HepG2 (cell line): ENCODE measurements at regions not wholly inside any gene's neighbourhood (a gene's known extent, or its start where the extent isn't known, plus 50 kb on each side); places are given as distances from the start of the nearest gene placed in this dataset.

Source experiments
- ATAC-seq: fragments of 200-7000 bp; cut with Tn5 transposase; 3 replicates; pipeline ENCODE4 v1.9.1; 2020; ENCODE audit warnings: mild to moderate bottlenecking, moderate library complexity
- BruUV-seq: library from RNA; stranded (reverse); fragments of 400-500 nt; replicated peaks from 2 replicates; lab custom pipeline; 2021; lab: Mats Ljungman, UMichigan
- CTCF ChIA-PET: fragments of 300-600 bp; formaldehyde crosslinking; extraction: SDS; loops from one replicate; lab custom pipeline; 2021; ENCODE audit warnings: low total read pairs, inconsistent platforms, low intra/inter-chr PET ratio; lab: Yijun Ruan, JAX
- POLR2A ChIA-PET: fragments of 350-600 bp; sonication (Branson Sonifier 250); formaldehyde crosslinking; loops from one replicate; lab custom pipeline; 2020; ENCODE audit warnings: antibody characterized with exemption, inconsistent platforms; lab: Yijun Ruan, JAX
- DNase-seq: peaks from one replicate; pipeline ENCODE4 v3.0.0-alpha.2; 2015; ENCODE audit warnings: low spot score
- FAIRE-seq: peaks from 3 replicates; lab custom pipeline; 2011; peaks lifted over from hg19 to GRCh38; lab: Jason Lieb, UNC
- H2AFZ ChIP-seq: one replicate; pipeline ENCODE4 v1.6.1; 2011; ENCODE audit warnings: low read length, inconsistent platforms
- H3K27ac ChIP-seq: fragments of 300-600 bp; 3 replicates; pipeline ENCODE4 v1.8.0; 2011; ENCODE audit warnings: mixed run types, mild to moderate bottlenecking, mixed read lengths, low read length, inconsistent platforms; ENCODE audit not compliant: insufficient read depth; ENCODE audit errors: extremely low read length
- H3K27me3 ChIP-seq, 2 experiments: fragments of 200-600 bp in 1 of 2; 2 replicates in 1 of 2; 3 replicates in 1 of 2; pipeline versions ENCODE4 v1.6.0 to v1.8.0; 2011; ENCODE audit warnings: low read length in 2 of 2, mild to moderate bottlenecking in 2 of 2, moderate library complexity in 2 of 2, inconsistent platforms in 1 of 2; ENCODE audit not compliant: insufficient read depth in 2 of 2, control insufficient read depth in 1 of 2
- H3K36me3 ChIP-seq, 2 experiments: fragments of 200-600 bp in 1 of 2; replicated peaks in 1 of 2; 2 replicates in 1 of 2; 3 replicates in 1 of 2; pipeline versions ENCODE4 v1.5.1 to v1.8.0; 2011; ENCODE audit warnings: low read length in 2 of 2, inconsistent platforms in 1 of 2; ENCODE audit not compliant: insufficient read depth in 2 of 2, control insufficient read depth in 1 of 2
- H3K4me1 ChIP-seq: 2 replicates; pipeline ENCODE4 v1.5.1; 2012; ENCODE audit warnings: low read length, inconsistent platforms; ENCODE audit not compliant: insufficient read depth
- H3K4me2 ChIP-seq: 2 replicates; pipeline ENCODE4 v1.6.0; 2011; ENCODE audit warnings: low read depth, low read length, inconsistent platforms
- H3K4me3 ChIP-seq, 3 experiments: fragments of 200-600 bp in 1 of 3; sonication (generic), shearing (Covaris generic) in 1 of 3; replicated peaks in 1 of 3; 2 replicates each; pipeline ENCODE4 v1.5.1; 2011 to 2016; ENCODE audit warnings: low read length in 3 of 3, inconsistent platforms in 2 of 3, low read depth in 2 of 3, mild to moderate bottlenecking in 2 of 3, control low read depth in 1 of 3, mixed read lengths in 1 of 3; ENCODE audit not compliant: insufficient read depth in 1 of 3
- H3K79me2 ChIP-seq: one replicate; pipeline ENCODE4 v1.6.1; 2011; ENCODE audit warnings: low read length, inconsistent platforms; ENCODE audit not compliant: insufficient read depth
- H3K9ac ChIP-seq: 2 replicates; pipeline ENCODE4 v1.6.0; 2011; ENCODE audit warnings: mild to moderate bottlenecking, low read depth, low read length, inconsistent platforms; ENCODE audit not compliant: insufficient read depth
- H3K9me3 ChIP-seq: 2 replicates; pipeline ENCODE4 v1.5.1; 2012; ENCODE audit warnings: mild to moderate bottlenecking, low read length
- H4K20me1 ChIP-seq: 2 replicates; pipeline ENCODE4 v1.6.0; 2011; ENCODE audit warnings: inconsistent platforms, mild to moderate bottlenecking, low read length, moderate library complexity; ENCODE audit not compliant: insufficient read depth
- FOXA1 ChIP-seq, 2 experiments: fragments of 450-650 bp in 1 of 2; sonication (generic) in 1 of 2; formaldehyde crosslinking in 1 of 2; IDR thresholded peaks; 2 replicates each; pipeline versions ENCODE4 v1.4.0 to v1.6.1; 2016 to 2020; ENCODE audit warnings: missing genetic modification reagents in 1 of 2
- FOXK2 ChIP-seq: fragments of 450-650 bp; IDR thresholded peaks from 2 replicates; pipeline ENCODE4 v1.6.1; 2016
- LCORL ChIP-seq, 2 experiments: fragments of 450-650 bp in 1 of 2; sonication (generic) in 1 of 2; formaldehyde crosslinking in 1 of 2; IDR thresholded peaks; 2 replicates each; pipeline versions ENCODE4 v1.5.0 to v1.6.1; 2017 to 2020; ENCODE audit warnings: antibody characterized with exemption in 1 of 2, missing genetic modification reagents in 1 of 2
- in situ Hi-C: cut with HindIII; loops from 2 replicates; pipeline ENCODE4 v1.10.0; 2017; ENCODE audit warnings: low pct_unique_long_range_greater_than_20kb; ENCODE audit not compliant: extremely low pct_ligation_motif_present
- intact Hi-C: fragments of 100-400 bp; cut with micrococcal nuclease; formaldehyde crosslinking; loops from one replicate; pipeline ENCODE4 v1.10.0; 2022; ENCODE audit not compliant: unreplicated experiment
- TF ChIP-seq, protein P1 (sequence below): fragments of 450-650 bp; IDR thresholded peaks from 2 replicates; pipeline ENCODE4 v1.6.1; 2017
- TF ChIP-seq, protein P2 (sequence below): sonication (generic); formaldehyde crosslinking; IDR thresholded peaks from 2 replicates; pipeline ENCODE4 v1.4.0; 2020; ENCODE audit warnings: mild to moderate bottlenecking, missing genetic modification reagents, borderline replicate concordance

DNA sequence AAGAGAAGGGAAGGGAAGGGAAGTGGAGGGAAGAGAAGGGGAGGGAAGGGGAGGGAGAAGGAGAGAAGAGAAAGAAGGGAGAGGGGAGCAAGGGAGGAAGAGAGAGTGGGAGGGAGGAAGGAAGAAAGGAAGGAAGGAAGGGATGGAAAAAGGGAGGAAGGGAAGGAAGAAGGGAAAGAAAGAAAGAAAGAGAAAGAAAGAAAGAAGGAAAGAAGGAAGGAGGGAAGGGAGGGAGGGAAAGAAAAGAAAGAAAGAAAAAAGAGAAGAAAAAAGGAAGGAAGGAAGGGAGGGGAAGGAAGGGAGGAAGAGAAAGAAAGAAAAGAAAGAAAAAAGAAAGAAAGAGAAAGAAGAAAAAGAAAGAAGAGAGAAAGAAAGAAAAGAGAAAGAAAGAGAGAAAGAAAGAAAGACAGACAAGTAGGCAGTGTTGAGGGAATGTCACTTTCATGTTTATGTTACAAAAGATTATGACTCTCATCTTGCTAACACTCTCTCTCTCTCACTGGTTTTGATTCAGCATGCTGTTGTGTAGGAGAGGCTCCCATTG lies 58.0 kb upstream of the ZNF804A start:
- no TSS peak for BruUV-seq
- Histone ChIP-seq H3K9ac (no peak overlapping the region), H3K36me3 (no peaks in the 10 kb centered on the region), H3K4me2 (no peak overlapping the region), H3K79me2 (no peaks in the 10 kb centered on the region), H4K20me1 (no peaks in the 10 kb centered on the region), H3K27me3 (no peaks in the 10 kb centered on the region), H3K27ac (no peak overlapping the region), H2AFZ (no peak overlapping the region), H3K4me3 (no peak overlapping the region), H3K9me3 (no peaks in the 10 kb centered on the region), H3K4me1 (no peaks in the 10 kb centered on the region)
- in situ Hi-C loops, result no loop called here
- DNase-seq (no peak), ATAC-seq (no peak), FAIRE-seq (no peak)
- POLR2A ChIA-PET, result no interaction called here
- TF ChIP-seq, protein P1, sequence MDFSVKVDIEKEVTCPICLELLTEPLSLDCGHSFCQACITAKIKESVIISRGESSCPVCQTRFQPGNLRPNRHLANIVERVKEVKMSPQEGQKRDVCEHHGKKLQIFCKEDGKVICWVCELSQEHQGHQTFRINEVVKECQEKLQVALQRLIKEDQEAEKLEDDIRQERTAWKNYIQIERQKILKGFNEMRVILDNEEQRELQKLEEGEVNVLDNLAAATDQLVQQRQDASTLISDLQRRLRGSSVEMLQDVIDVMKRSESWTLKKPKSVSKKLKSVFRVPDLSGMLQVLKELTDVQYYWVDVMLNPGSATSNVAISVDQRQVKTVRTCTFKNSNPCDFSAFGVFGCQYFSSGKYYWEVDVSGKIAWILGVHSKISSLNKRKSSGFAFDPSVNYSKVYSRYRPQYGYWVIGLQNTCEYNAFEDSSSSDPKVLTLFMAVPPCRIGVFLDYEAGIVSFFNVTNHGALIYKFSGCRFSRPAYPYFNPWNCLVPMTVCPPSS, result peak; percentile 68; the same call in 1 of the 2 replicates
- TF ChIP-seq LCORL (IDR thresholded peaks at IDR 0.05), result 0 out of 2 replicates have a peak, but pooled peaks have one; percentile 23
- TF ChIP-seq LCORL (CRISPR knock-in tag; IDR thresholded peaks at IDR 0.05), result no peak
- TF ChIP-seq FOXK2, result peak; percentile 19; the same call in 1 of the 2 replicates
- TF ChIP-seq FOXA1 (IDR thresholded peaks at IDR 0.05), result 0 out of 2 replicates have a peak, but pooled peaks have one; percentile 12
- TF ChIP-seq FOXA1 (CRISPR knock-in tag; IDR thresholded peaks at IDR 0.05), result no peak
- TF ChIP-seq, protein P2, sequence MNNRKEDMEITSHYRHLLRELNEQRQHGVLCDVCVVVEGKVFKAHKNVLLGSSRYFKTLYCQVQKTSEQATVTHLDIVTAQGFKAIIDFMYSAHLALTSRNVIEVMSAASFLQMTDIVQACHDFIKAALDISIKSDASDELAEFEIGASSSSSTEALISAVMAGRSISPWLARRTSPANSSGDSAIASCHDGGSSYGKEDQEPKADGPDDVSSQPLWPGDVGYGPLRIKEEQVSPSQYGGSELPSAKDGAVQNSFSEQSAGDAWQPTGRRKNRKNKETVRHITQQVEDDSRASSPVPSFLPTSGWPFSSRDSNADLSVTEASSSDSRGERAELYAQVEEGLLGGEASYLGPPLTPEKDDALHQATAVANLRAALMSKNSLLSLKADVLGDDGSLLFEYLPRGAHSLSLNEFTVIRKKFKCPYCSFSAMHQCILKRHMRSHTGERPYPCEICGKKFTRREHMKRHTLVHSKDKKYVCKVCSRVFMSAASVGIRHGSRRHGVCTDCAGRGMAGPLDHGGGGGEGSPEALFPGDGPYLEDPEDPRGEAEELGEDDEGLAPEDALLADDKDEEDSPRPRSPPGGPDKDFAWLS, result no peak
- intact Hi-C loops, result no loop called here
- CTCF ChIA-PET, result no interaction called here
